ENCODE measurements at regions not wholly inside any gene's neighbourhood (a gene's known extent, or its start where the extent isn't known, plus 50 kb on each side); places are given as distances from the start of the nearest gene placed in this dataset.

DNA sequence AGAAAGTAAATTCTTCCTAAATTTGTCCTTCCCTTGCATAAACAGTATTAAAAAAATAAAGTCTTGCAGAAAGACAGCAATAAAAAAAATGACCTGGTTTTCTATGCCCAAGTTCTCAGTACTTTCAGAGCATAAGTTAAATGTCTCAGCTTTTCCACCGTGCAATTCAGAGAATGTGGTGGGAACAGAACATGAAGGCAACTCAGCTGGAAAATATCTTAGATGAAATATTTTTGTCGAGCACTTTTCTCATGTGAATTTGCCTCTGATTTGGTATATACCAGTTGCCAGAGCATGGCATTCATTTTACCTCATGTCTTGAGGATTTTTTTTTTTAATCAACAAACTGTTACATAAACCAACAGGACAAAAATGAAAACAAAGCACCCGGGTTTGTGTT, 176.1 kb downstream of the CETN3 start:
- TF ChIP-seq, protein P1, sequence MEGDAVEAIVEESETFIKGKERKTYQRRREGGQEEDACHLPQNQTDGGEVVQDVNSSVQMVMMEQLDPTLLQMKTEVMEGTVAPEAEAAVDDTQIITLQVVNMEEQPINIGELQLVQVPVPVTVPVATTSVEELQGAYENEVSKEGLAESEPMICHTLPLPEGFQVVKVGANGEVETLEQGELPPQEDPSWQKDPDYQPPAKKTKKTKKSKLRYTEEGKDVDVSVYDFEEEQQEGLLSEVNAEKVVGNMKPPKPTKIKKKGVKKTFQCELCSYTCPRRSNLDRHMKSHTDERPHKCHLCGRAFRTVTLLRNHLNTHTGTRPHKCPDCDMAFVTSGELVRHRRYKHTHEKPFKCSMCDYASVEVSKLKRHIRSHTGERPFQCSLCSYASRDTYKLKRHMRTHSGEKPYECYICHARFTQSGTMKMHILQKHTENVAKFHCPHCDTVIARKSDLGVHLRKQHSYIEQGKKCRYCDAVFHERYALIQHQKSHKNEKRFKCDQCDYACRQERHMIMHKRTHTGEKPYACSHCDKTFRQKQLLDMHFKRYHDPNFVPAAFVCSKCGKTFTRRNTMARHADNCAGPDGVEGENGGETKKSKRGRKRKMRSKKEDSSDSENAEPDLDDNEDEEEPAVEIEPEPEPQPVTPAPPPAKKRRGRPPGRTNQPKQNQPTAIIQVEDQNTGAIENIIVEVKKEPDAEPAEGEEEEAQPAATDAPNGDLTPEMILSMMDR (IDR thresholded peaks at IDR 0.05), result no peak
- Histone ChIP-seq H3K4me3 (ENCODE audit: low read depth in 1 of 2, low read length in 1 of 2) (no peak overlapping the region), H3K27ac (no peak overlapping the region), H3K36me3 (no peaks in the 10 kb centered on the region), H3K27me3 (no peaks in the 10 kb centered on the region), H3K4me1 (ENCODE audit: control insufficient read depth in 1 of 2, insufficient read depth in 1 of 2, low read depth in 1 of 2, low read length in 1 of 2) (no peaks in the 10 kb centered on the region), H3K9me3 (no peaks in the 10 kb centered on the region)

DNA sequence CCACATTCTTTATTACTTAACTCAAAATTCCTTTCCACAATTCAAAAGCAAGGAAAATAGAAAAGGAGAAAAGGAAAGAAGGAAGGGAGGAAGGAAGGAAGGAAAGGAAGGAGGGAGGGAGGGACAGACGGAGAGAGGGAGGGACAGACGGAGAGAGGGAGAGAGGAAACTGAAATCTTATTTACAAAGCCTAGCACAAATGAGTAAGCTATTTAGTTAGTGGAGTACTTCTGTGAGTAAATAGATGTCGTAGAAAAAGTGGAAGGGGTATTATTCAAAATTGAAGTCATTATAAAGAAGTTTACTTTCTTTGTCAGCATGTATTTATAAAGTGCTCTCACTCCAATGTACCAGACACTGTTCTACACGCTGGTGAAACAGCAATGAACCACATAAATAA, 177.9 kb downstream of the CETN3 start:
- H3K4me3 ChIP-seq (ENCODE audit: low read depth in 1 of 2, low read length in 1 of 2), result no peak overlapping the region
- no peaks in the 10 kb centered on the region for H3K36me3 ChIP-seq
- no peaks in the 10 kb centered on the region for H3K9me3 ChIP-seq
- H3K27me3 ChIP-seq, result no peaks in the 10 kb centered on the region
- TF ChIP-seq, protein P1 (IDR thresholded peaks at IDR 0.05), result no peak
- H3K27ac ChIP-seq, result no peak overlapping the region
- no peaks in the 10 kb centered on the region for H3K4me1 ChIP-seq (ENCODE audit: control insufficient read depth in 1 of 2, insufficient read depth in 1 of 2, low read depth in 1 of 2, low read length in 1 of 2)

DNA sequence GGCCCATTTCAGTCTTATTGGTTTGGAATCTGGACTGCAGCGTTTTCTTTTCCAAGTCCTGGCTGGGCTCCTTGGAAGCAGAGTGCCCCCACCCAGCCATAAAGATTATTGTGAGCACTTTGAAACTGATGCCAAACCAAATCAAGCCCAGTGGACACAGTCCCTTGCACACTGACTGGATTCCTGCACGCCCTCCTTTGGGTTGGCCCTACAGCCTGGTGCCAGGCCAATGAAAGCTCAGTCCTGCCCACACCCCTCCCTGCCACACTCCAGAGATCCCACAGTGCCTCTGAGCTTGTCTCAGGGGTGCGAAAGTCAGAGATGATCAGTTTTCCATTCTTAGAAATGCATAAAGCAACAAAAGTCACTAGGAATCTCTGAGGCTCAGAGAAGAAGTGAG, 181.9 kb downstream of the CETN3 start:
- Histone ChIP-seq H3K27me3 (no peaks in the 10 kb centered on the region), H3K9me3 (no peaks in the 10 kb centered on the region), H3K4me1 (ENCODE audit: control insufficient read depth in 1 of 2, insufficient read depth in 1 of 2, low read depth in 1 of 2, low read length in 1 of 2) (no peaks in the 10 kb centered on the region), H3K4me3 (ENCODE audit: low read depth in 1 of 2, low read length in 1 of 2) (no peak overlapping the region), H3K36me3 (no peaks in the 10 kb centered on the region), H3K27ac (no peak overlapping the region)
- TF ChIP-seq, protein P1 (IDR thresholded peaks at IDR 0.05), result no peak

DNA sequence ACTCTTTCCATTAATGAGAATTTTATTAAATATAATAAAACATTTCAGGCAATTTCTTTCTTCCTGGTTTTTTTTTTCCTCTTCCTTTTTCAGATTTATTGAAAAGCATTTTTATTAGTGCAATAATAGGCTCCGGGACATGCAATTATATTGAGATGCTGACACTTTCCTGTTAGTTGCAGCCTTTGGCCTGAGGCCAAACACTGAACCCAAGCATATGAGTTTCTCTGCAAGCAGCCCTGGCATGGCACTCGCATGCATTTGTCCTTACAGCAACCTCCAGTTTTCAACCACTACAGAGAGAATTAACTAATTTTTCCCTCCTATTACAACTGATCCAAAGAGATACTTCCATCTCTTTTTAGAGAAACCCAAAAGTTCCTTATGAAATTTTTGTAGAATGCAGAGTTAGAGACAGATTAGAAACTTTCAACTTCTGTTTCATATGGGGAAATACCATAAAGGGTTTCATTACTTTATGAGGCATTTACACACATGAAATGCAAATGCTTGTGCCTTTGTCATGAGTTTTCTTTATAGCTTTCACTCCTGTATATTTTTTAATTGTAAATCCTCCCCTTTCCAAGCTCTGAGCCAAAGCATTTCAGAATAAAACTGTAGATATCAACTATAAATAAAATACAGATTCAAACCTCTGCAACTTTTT, 183.0 kb downstream of the CETN3 start:
- no peaks in the 10 kb centered on the region for H3K36me3 ChIP-seq
- no peaks in the 10 kb centered on the region for H3K9me3 ChIP-seq
- no peaks in the 10 kb centered on the region for H3K27me3 ChIP-seq
- H3K4me1 ChIP-seq (ENCODE audit: control insufficient read depth in 1 of 2, insufficient read depth in 1 of 2, low read depth in 1 of 2, low read length in 1 of 2), result no peaks in the 10 kb centered on the region
- no peak overlapping the region for H3K27ac ChIP-seq
- TF ChIP-seq, protein P1 (IDR thresholded peaks at IDR 0.05), result no peak
- H3K4me3 ChIP-seq (ENCODE audit: low read depth in 1 of 2, low read length in 1 of 2), result no peak overlapping the region

DNA sequence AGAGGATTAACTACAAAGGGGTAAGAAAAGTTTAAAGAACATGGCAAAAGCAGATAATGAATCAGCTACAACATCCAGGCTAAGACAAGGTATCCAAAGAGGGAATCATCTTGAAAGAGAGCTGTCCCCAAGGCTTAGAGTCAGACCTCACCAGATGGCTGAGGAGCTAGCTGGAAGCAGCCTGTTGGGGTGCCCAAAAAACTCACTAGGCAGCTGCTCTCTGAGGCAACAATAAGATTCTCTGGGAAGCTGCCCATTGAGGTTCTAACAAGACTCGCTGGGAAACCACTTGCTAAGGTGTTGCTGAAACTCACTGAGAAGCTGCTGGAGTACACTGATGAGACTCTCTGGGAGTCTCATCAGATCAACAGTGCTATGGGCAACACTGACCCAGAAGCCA, 185.2 kb downstream of the CETN3 start:
- Histone ChIP-seq H3K27ac (no peak overlapping the region), H3K27me3 (no peaks in the 10 kb centered on the region), H3K4me3 (ENCODE audit: low read depth in 1 of 2, low read length in 1 of 2) (no peak overlapping the region), H3K4me1 (ENCODE audit: control insufficient read depth in 1 of 2, insufficient read depth in 1 of 2, low read depth in 1 of 2, low read length in 1 of 2) (no peaks in the 10 kb centered on the region), H3K36me3 (no peaks in the 10 kb centered on the region), H3K9me3 (no peaks in the 10 kb centered on the region)
- TF ChIP-seq, protein P1 (IDR thresholded peaks at IDR 0.05), result no peak

All from neutrophil (primary cell).